IPS-15b (cell line): ENCODE measurements at regions not wholly inside any gene's neighbourhood (a gene's known extent, or its start where the extent isn't known, plus 50 kb on each side); places are given as distances from the start of the nearest gene placed in this dataset.
"Not testable (repeated sequence)": the region's sequence is repeated elsewhere in the genome, so short reads cannot be mapped to it uniquely, and the experiment has no call there.

Experiments used
- H3K27me3 ChIP-seq: one replicate; pipeline ENCODE4 v1.6.1; 2013; ENCODE audit warnings: low read length; ENCODE audit not compliant: control insufficient read depth, insufficient read depth
- H3K36me3 ChIP-seq: one replicate; pipeline ENCODE4 v1.6.1; 2013; ENCODE audit warnings: low read length; ENCODE audit not compliant: control insufficient read depth, insufficient read depth
- H3K4me1 ChIP-seq: one replicate; pipeline ENCODE4 v1.6.1; 2013; ENCODE audit warnings: mild to moderate bottlenecking, low read length; ENCODE audit not compliant: control insufficient read depth, insufficient read depth
- H3K4me3 ChIP-seq: one replicate; pipeline ENCODE4 v1.5.1; 2013; ENCODE audit warnings: low read depth, low read length
- H3K9ac ChIP-seq: one replicate; pipeline ENCODE4 v1.6.1; 2013; ENCODE audit warnings: low read depth, mild to moderate bottlenecking, low read length
- H3K9me3 ChIP-seq: one replicate; pipeline ENCODE4 v1.6.1; 2013; ENCODE audit warnings: mild to moderate bottlenecking, low read length; ENCODE audit not compliant: control insufficient read depth, insufficient read depth

GRCh38 chr1:189261128-189261527 is 1216.5 kb downstream of the BRINP3 start:
- not testable (repeated sequence) for H3K4me1 ChIP-seq, H3K9ac ChIP-seq, H3K9me3 ChIP-seq, H3K36me3 ChIP-seq, H3K27me3 ChIP-seq, H3K4me3 ChIP-seq

- no peaks in the 10 kb centered on the region for H3K27me3 ChIP-seq
- no peak overlapping the region for H3K9ac ChIP-seq
- no peak overlapping the region for H3K4me3 ChIP-seq
- no peaks in the 10 kb centered on the region for H3K36me3 ChIP-seq
- no peaks in the 10 kb centered on the region for H3K4me1 ChIP-seq
- peaks cover 20% of the 10 kb centered on the region for H3K9me3 ChIP-seq
These were observed 1208.7 kb downstream of the BRINP3 start for GRCh38 chr1:189269011-189269410.

- no peak overlapping the region for H3K4me3 ChIP-seq
- no peaks in the 10 kb centered on the region for H3K36me3 ChIP-seq
- H3K27me3 ChIP-seq, result no peaks in the 10 kb centered on the region
- H3K9ac ChIP-seq, result no peak overlapping the region
- H3K9me3 ChIP-seq, result peaks cover 4% of the 10 kb centered on the region
- H3K4me1 ChIP-seq, result no peaks in the 10 kb centered on the region
These were observed 1203.4 kb downstream of the BRINP3 start for GRCh38 chr1:189274267-189274666.

GRCh38 chr1:189275796-189276195 is 1201.9 kb downstream of the BRINP3 start:
- no peaks in the 10 kb centered on the region for H3K27me3 ChIP-seq
- no peak overlapping the region for H3K9ac ChIP-seq
- H3K36me3 ChIP-seq, result no peaks in the 10 kb centered on the region
- H3K9me3 ChIP-seq, result no peaks in the 10 kb centered on the region
- H3K4me3 ChIP-seq, result no peak overlapping the region
- no peaks in the 10 kb centered on the region for H3K4me1 ChIP-seq

- no peaks in the 10 kb centered on the region for H3K9me3 ChIP-seq
- no peaks in the 10 kb centered on the region for H3K4me1 ChIP-seq
- no peak overlapping the region for H3K9ac ChIP-seq
- H3K27me3 ChIP-seq, result no peaks in the 10 kb centered on the region
- no peaks in the 10 kb centered on the region for H3K36me3 ChIP-seq
- no peak overlapping the region for H3K4me3 ChIP-seq
These were observed 1188.3 kb downstream of the BRINP3 start for GRCh38 chr1:189289346-189289745.

GRCh38 chr1:189301235-189301634 is 1176.4 kb downstream of the BRINP3 start:
- Histone ChIP-seq H3K9ac (no peak overlapping the region), H3K36me3 (no peaks in the 10 kb centered on the region), H3K27me3 (no peaks in the 10 kb centered on the region), H3K4me3 (no peak overlapping the region), H3K4me1 (no peaks in the 10 kb centered on the region), H3K9me3 (no peaks in the 10 kb centered on the region)

GRCh38 chr1:189305279-189305678 is 1172.4 kb downstream of the BRINP3 start:
- Histone ChIP-seq H3K9ac (no peak overlapping the region), H3K27me3 (no peaks in the 10 kb centered on the region), H3K4me1 (no peaks in the 10 kb centered on the region), H3K4me3 (no peak overlapping the region), H3K9me3 (no peaks in the 10 kb centered on the region), H3K36me3 (no peaks in the 10 kb centered on the region)

GRCh38 chr1:189311915-189312314 is 1165.7 kb downstream of the BRINP3 start:
- Histone ChIP-seq H3K27me3 (no peaks in the 10 kb centered on the region), H3K9ac (no peak overlapping the region), H3K36me3 (no peaks in the 10 kb centered on the region), H3K9me3 (no peaks in the 10 kb centered on the region), H3K4me1 (peaks cover 18% of the 10 kb centered on the region), H3K4me3 (no peak overlapping the region)

- Histone ChIP-seq H3K9me3 (no peaks in the 10 kb centered on the region), H3K36me3 (no peaks in the 10 kb centered on the region), H3K9ac (no peak overlapping the region), H3K4me1 (peaks cover 18% of the 10 kb centered on the region), H3K27me3 (no peaks in the 10 kb centered on the region), H3K4me3 (no peak overlapping the region)
These were observed 1165.2 kb downstream of the BRINP3 start for GRCh38 chr1:189312499-189312898.

- H3K9me3 ChIP-seq, result no peaks in the 10 kb centered on the region
- no peak overlapping the region for H3K4me3 ChIP-seq
- H3K9ac ChIP-seq, result no peak overlapping the region
- no peaks in the 10 kb centered on the region for H3K36me3 ChIP-seq
- no peaks in the 10 kb centered on the region for H3K27me3 ChIP-seq
- peaks cover 18% of the 10 kb centered on the region for H3K4me1 ChIP-seq
These were observed 1164.2 kb downstream of the BRINP3 start for GRCh38 chr1:189313488-189313887.

- Histone ChIP-seq H3K27me3 (no peaks in the 10 kb centered on the region), H3K9me3 (no peaks in the 10 kb centered on the region), H3K4me1 (peaks cover 18% of the 10 kb centered on the region)
These were observed 1162.4 kb downstream of the BRINP3 start for GRCh38 chr1:189315035-189315901.

GRCh38 chr1:189323091-189323490 is 1154.6 kb downstream of the BRINP3 start:
- H3K9ac ChIP-seq, result no peak overlapping the region
- H3K4me3 ChIP-seq, result no peak overlapping the region
- H3K4me1 ChIP-seq, result no peaks in the 10 kb centered on the region
- H3K9me3 ChIP-seq, result no peaks in the 10 kb centered on the region
- H3K27me3 ChIP-seq, result no peaks in the 10 kb centered on the region
- H3K36me3 ChIP-seq, result no peaks in the 10 kb centered on the region

More at GRCh38 chr1:189315035-189315901, 1162.4 kb downstream of the BRINP3 start:
- no peak overlapping the region for H3K4me3 ChIP-seq
- no peaks in the 10 kb centered on the region for H3K36me3 ChIP-seq
- no peak overlapping the region for H3K9ac ChIP-seq
